ENCODE measurements at regions not wholly inside any gene's neighbourhood (a gene's known extent, or its start where the extent isn't known, plus 50 kb on each side); places are given as distances from the start of the nearest gene placed in this dataset.

- CTCF ChIA-PET (ENCODE audit: partially characterized antibody) = interaction anchor here (0.6 to 0.7 kb wide), 4 partner anchors 52 to 1100 kb away, joined by 3 to 4 read pairs (median 3); no protein-coding TSS in a partner anchor
These were observed 994.1 kb downstream of the TYW1 start for GRCh38 chr7:67990716-67991115.

More at GRCh38 chr7:67990716-67991115, 994.1 kb downstream of the TYW1 start:
- WGBS, 2 experiments (ENCODE audit: extremely low coverage in 1 of 2, insufficient coverage in 1 of 2, insufficient read length in 1 of 2, insufficient replicate concordance in 2 of 2, low coverage in 1 of 2, low lambda C conversion rate in 2 of 2, missing lambda C conversion rate in 1 of 2) = 73% methylated on average over 2 of the region's 2 CpGs; no CpG with 5 or more reads in 1 of the 2 experiments
- no peak overlapping the region for H2BK12ac ChIP-seq (ENCODE audit: low read depth, low read length)
- H3K23me2 ChIP-seq (ENCODE audit: low read depth, low read length) = no peaks in the 10 kb centered on the region
- H3K23ac ChIP-seq (ENCODE audit: insufficient read length) = no peak overlapping the region
- no peak overlapping the region for H3K56ac ChIP-seq (replicated peaks; ENCODE audit: insufficient read length, low read depth, low read length)
- TF ChIP-seq POLR2AphosphoS5 (IDR thresholded peaks at IDR 0.05; ENCODE audit: low read depth, low read length) = no peak
- TF ChIP-seq CTBP2 (IDR thresholded peaks at IDR 0.05; ENCODE audit: borderline replicate concordance, insufficient read depth, insufficient read length, low read length) = no peak
- TF ChIP-seq CEBPB (IDR thresholded peaks at IDR 0.05; ENCODE audit: low read depth, low read length) = no peak
- no peak for TF ChIP-seq KDM4A (IDR thresholded peaks at IDR 0.05; ENCODE audit: low read depth, low read length, severe bottlenecking)
- TF ChIP-seq RBBP5 (IDR thresholded peaks at IDR 0.05; ENCODE audit: borderline replicate concordance, low read depth, low read length) = no peak
- TF ChIP-seq TCF12 (IDR thresholded peaks at IDR 0.05; ENCODE audit: low read depth, low read length) = no peak
- no peak for TF ChIP-seq SUZ12 (IDR thresholded peaks at IDR 0.05; ENCODE audit: low read length)
- TF ChIP-seq YY1 (IDR thresholded peaks at IDR 0.05; ENCODE audit: low read depth, low read length) = no peak
- TF ChIP-seq KDM1A (IDR thresholded peaks at IDR 0.05; ENCODE audit: borderline replicate concordance, low read length) = no peak
- TF ChIP-seq GABPA (IDR thresholded peaks at IDR 0.05; ENCODE audit: borderline replicate concordance, insufficient read depth, low read length) = no peak
- TF ChIP-seq CREB1 (IDR thresholded peaks at IDR 0.05) = no peak
- no peak for TF ChIP-seq SP4 (IDR thresholded peaks at IDR 0.05; ENCODE audit: low read length)
- no peak overlapping the region for H3K4me3 ChIP-seq (ENCODE audit: extremely low read depth in 1 of 4, insufficient read depth in 2 of 4, low read depth in 3 of 4, low read length in 4 of 4)
- H2BK5ac ChIP-seq (ENCODE audit: low read depth, low read length) = no peak overlapping the region
- no peak overlapping the region for H2BK15ac ChIP-seq (ENCODE audit: low read length)
- H2BK120ac ChIP-seq (replicated peaks; ENCODE audit: low read depth, low read length) = no peak overlapping the region
- H3K79me2 ChIP-seq (ENCODE audit: control insufficient read depth in 1 of 2, insufficient read depth in 2 of 2, low read length in 2 of 2) = no peaks in the 10 kb centered on the region
- H3K9ac ChIP-seq (replicated peaks in 1 of 4; ENCODE audit: extremely low read depth in 1 of 4, low read depth in 3 of 4, low read length in 3 of 4) = no peak overlapping the region
- no peaks in the 10 kb centered on the region for H3K79me1 ChIP-seq (ENCODE audit: low read depth, low read length)
- H4K20me1 ChIP-seq (replicated peaks in 1 of 2; ENCODE audit: control insufficient read depth in 1 of 2, insufficient read depth in 2 of 2, low read length in 2 of 2) = no peaks in the 10 kb centered on the region
- H3K9me3 ChIP-seq (ENCODE audit: insufficient read depth in 2 of 2, low read depth in 1 of 2, low read length in 1 of 2) = no peaks in the 10 kb centered on the region
- H3K4ac ChIP-seq (replicated peaks; ENCODE audit: insufficient read length, low read depth, low read length) = no peak overlapping the region
- no peak for FAIRE-seq
- H3K14ac ChIP-seq (ENCODE audit: insufficient read length) = no peak overlapping the region
- POLR2A ChIA-PET (ENCODE audit: partially characterized antibody) = interaction anchor here (0.6 kb wide), 1 partner anchor 600 kb away, joined by 3 read pairs; no protein-coding TSS in a partner anchor
- H4K5ac ChIP-seq (ENCODE audit: insufficient read length, low read depth, low read length) = no peak overlapping the region
- no peaks in the 10 kb centered on the region for H3K4me1 ChIP-seq (replicated peaks in 1 of 4; ENCODE audit: control insufficient read depth in 3 of 4, insufficient read depth in 4 of 4, low read length in 3 of 4)
- no peak overlapping the region for H2AFZ ChIP-seq (ENCODE audit: low read length)
- H3K4me2 ChIP-seq (ENCODE audit: insufficient read depth in 1 of 2, low read depth in 2 of 2, low read length in 2 of 2) = no peak overlapping the region
- H3K27me3 ChIP-seq (replicated peaks in 1 of 4; ENCODE audit: control insufficient read depth in 3 of 4, extremely low read depth in 1 of 4, insufficient read depth in 3 of 4, low read length in 3 of 4) = no peaks in the 10 kb centered on the region
- no peak for DNase-seq (ENCODE audit: low read depth in 1 of 2, low spot score in 2 of 2)
- H4K8ac ChIP-seq (ENCODE audit: extremely low read depth, insufficient read depth, low read length) = no peak overlapping the region
- no peak overlapping the region for H3K27ac ChIP-seq (ENCODE audit: low read depth, low read length)
- H2BK20ac ChIP-seq (ENCODE audit: low read length) = no peak overlapping the region
- no peaks in the 10 kb centered on the region for H3K36me3 ChIP-seq (ENCODE audit: control insufficient read depth in 2 of 4, insufficient read depth in 4 of 4, low read length in 3 of 4)
- H3K18ac ChIP-seq (ENCODE audit: extremely low read depth, low read length) = no peak overlapping the region
- H2AK5ac ChIP-seq (ENCODE audit: low read depth, low read length) = no peak overlapping the region
- no peak overlapping the region for H4K91ac ChIP-seq (replicated peaks; ENCODE audit: insufficient read length, low read length)

Data from H1 (cell line).